Gastrocnemius medialis (tissue), 4 donors: ENCODE measurements at regions not wholly inside any gene's neighbourhood (a gene's known extent, or its start where the extent isn't known, plus 50 kb on each side); places are given as distances from the start of the nearest gene placed in this dataset.

Experiments used
- POLR2A ChIP-seq, 2 donors: fragments of 450-650 bp; IDR thresholded peaks; one replicate each; pipeline ENCODE4 v1.6.1; 2017; ENCODE audit warnings: antibody characterized with exemption in 2 of 2, mild to moderate bottlenecking in 2 of 2, moderate library complexity in 2 of 2
- TF ChIP-seq, protein P1 (sequence below), 5 experiments: fragments of 450-650 bp in 3 of 5; fragments of 200-600 bp in 2 of 5; sonication (generic) in 2 of 5; IDR thresholded peaks in 4 of 5; conservative IDR thresholded peaks in 1 of 5; 1 replicate in 4 of 5; 2 replicates in 1 of 5; pipeline ENCODE4 v1.5.1; 2016 to 2019; ENCODE audit warnings: antibody characterized with exemption in 5 of 5, mild to moderate bottlenecking in 3 of 5, moderate library complexity in 3 of 5

DNA sequence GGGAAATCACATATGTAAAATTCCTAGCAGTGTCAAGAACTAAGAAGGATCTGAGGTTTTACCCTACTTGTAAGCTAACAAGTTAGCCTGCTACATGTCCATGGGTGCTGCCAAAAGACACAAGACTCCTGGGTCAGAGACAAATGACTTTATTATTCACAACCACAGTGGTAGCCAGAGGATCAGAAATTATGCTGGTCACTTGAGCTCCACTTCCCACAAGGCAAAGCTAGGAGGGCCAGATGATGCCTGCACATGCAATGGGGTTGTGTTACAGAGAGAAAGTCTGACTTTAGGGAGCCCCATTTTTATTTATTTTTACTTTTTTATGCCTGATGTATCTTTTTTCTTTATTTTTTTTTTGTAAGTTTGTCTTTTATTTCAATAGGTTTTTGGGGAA lies 136.8 kb downstream of the S1PR1 start:
- TF ChIP-seq, protein P1, sequence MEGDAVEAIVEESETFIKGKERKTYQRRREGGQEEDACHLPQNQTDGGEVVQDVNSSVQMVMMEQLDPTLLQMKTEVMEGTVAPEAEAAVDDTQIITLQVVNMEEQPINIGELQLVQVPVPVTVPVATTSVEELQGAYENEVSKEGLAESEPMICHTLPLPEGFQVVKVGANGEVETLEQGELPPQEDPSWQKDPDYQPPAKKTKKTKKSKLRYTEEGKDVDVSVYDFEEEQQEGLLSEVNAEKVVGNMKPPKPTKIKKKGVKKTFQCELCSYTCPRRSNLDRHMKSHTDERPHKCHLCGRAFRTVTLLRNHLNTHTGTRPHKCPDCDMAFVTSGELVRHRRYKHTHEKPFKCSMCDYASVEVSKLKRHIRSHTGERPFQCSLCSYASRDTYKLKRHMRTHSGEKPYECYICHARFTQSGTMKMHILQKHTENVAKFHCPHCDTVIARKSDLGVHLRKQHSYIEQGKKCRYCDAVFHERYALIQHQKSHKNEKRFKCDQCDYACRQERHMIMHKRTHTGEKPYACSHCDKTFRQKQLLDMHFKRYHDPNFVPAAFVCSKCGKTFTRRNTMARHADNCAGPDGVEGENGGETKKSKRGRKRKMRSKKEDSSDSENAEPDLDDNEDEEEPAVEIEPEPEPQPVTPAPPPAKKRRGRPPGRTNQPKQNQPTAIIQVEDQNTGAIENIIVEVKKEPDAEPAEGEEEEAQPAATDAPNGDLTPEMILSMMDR (IDR thresholded peaks at IDR 0.05 in 4 of 5, conservative IDR thresholded peaks at IDR 0.05 in 1 of 5), result no peak
- no peak for TF ChIP-seq POLR2A (IDR thresholded peaks at IDR 0.05)
